ENCODE measurements at regions not wholly inside any gene's neighbourhood (a gene's known extent, or its start where the extent isn't known, plus 50 kb on each side); places are given as distances from the start of the nearest gene placed in this dataset.

GRCh38 chr2:74735009-74735408 is 81.0 kb downstream of the SEMA4F start:
- in situ Hi-C loops (cut with HindIII; ENCODE audit: low pct_ligation_motif_present, low pct_unique_long_range_greater_than_20kb, low sequenced_read_pairs), result no loop called here
- DNase-seq, result no peak

GRCh38 chr2:74735564-74735963 is 81.5 kb downstream of the SEMA4F start:
- in situ Hi-C loops (cut with HindIII; ENCODE audit: low pct_ligation_motif_present, low pct_unique_long_range_greater_than_20kb, low sequenced_read_pairs), result no loop called here
- no peak for DNase-seq

- in situ Hi-C loops (cut with HindIII; ENCODE audit: low pct_ligation_motif_present, low pct_unique_long_range_greater_than_20kb, low sequenced_read_pairs), result no loop called here
Observed at GRCh38 chr2:74736589-74736988, 82.5 kb downstream of the SEMA4F start.

GRCh38 chr2:74738586-74738985 is 84.5 kb downstream of the SEMA4F start:
- in situ Hi-C loops (cut with HindIII; ENCODE audit: low pct_ligation_motif_present, low pct_unique_long_range_greater_than_20kb, low sequenced_read_pairs), result no loop called here

More at GRCh38 chr2:74736589-74736988, 82.5 kb downstream of the SEMA4F start:
- no peak for DNase-seq

GRCh38 chr2:74739129-74739528 is 85.1 kb downstream of the SEMA4F start:
- DNase-seq, result no peak
- in situ Hi-C loops (cut with HindIII; ENCODE audit: low pct_ligation_motif_present, low pct_unique_long_range_greater_than_20kb, low sequenced_read_pairs), result no loop called here

More at GRCh38 chr2:74738586-74738985, 84.5 kb downstream of the SEMA4F start:
- DNase-seq, result no peak

- in situ Hi-C loops (cut with HindIII; ENCODE audit: low pct_ligation_motif_present, low pct_unique_long_range_greater_than_20kb, low sequenced_read_pairs), result no loop called here
- no peak for DNase-seq
Observed at GRCh38 chr2:74739733-74740241, 85.7 kb downstream of the SEMA4F start.

GRCh38 chr2:74740395-74740740 is 86.3 kb downstream of the SEMA4F start:
- in situ Hi-C loops (cut with HindIII; ENCODE audit: low pct_ligation_motif_present, low pct_unique_long_range_greater_than_20kb, low sequenced_read_pairs), result no loop called here
- DNase-seq, result no peak

GRCh38 chr2:74740741-74741431 is 86.8 kb downstream of the SEMA4F start:
- in situ Hi-C loops (cut with HindIII; ENCODE audit: low pct_ligation_motif_present, low pct_unique_long_range_greater_than_20kb, low sequenced_read_pairs), result no loop called here
- peak; percentile 93 for DNase-seq

- in situ Hi-C loops (cut with HindIII; ENCODE audit: low pct_ligation_motif_present, low pct_unique_long_range_greater_than_20kb, low sequenced_read_pairs), result no loop called here
- DNase-seq, result no peak
Observed at GRCh38 chr2:74741629-74742028, 87.6 kb downstream of the SEMA4F start.

- DNase-seq, result no peak
- in situ Hi-C loops (cut with HindIII; ENCODE audit: low pct_ligation_motif_present, low pct_unique_long_range_greater_than_20kb, low sequenced_read_pairs), result no loop called here
Observed at GRCh38 chr2:74742471-74742870, 88.4 kb downstream of the SEMA4F start.

- no peak for DNase-seq
- in situ Hi-C loops (cut with HindIII; ENCODE audit: low pct_ligation_motif_present, low pct_unique_long_range_greater_than_20kb, low sequenced_read_pairs), result no loop called here
Observed at GRCh38 chr2:74743039-74743438, 89.0 kb downstream of the SEMA4F start.

GRCh38 chr2:74743778-74744177 is 89.7 kb downstream of the SEMA4F start:
- in situ Hi-C loops (cut with HindIII; ENCODE audit: low pct_ligation_motif_present, low pct_unique_long_range_greater_than_20kb, low sequenced_read_pairs), result no loop called here
- no peak for DNase-seq

GRCh38 chr2:74744731-74745515 is 89.0 kb upstream of the HK2 start:
- in situ Hi-C loops (cut with HindIII; ENCODE audit: low pct_ligation_motif_present, low pct_unique_long_range_greater_than_20kb, low sequenced_read_pairs), result no loop called here
- no peak for DNase-seq

GRCh38 chr2:74745766-74746165 is 88.2 kb upstream of the HK2 start:
- DNase-seq, result no peak
- in situ Hi-C loops (cut with HindIII; ENCODE audit: low pct_ligation_motif_present, low pct_unique_long_range_greater_than_20kb, low sequenced_read_pairs), result no loop called here

GRCh38 chr2:74746480-74746879 is 87.4 kb upstream of the HK2 start:
- no peak for DNase-seq
- in situ Hi-C loops (cut with HindIII; ENCODE audit: low pct_ligation_motif_present, low pct_unique_long_range_greater_than_20kb, low sequenced_read_pairs), result no loop called here

- no peak for DNase-seq
- in situ Hi-C loops (cut with HindIII; ENCODE audit: low pct_ligation_motif_present, low pct_unique_long_range_greater_than_20kb, low sequenced_read_pairs), result no loop called here
Observed at GRCh38 chr2:74747411-74748080, 86.4 kb upstream of the HK2 start.

- DNase-seq, result no peak
- in situ Hi-C loops (cut with HindIII; ENCODE audit: low pct_ligation_motif_present, low pct_unique_long_range_greater_than_20kb, low sequenced_read_pairs), result no loop called here
Observed at GRCh38 chr2:74748665-74749064, 85.3 kb upstream of the HK2 start.

GRCh38 chr2:74749432-74749831 is 84.5 kb upstream of the HK2 start:
- in situ Hi-C loops (cut with HindIII; ENCODE audit: low pct_ligation_motif_present, low pct_unique_long_range_greater_than_20kb, low sequenced_read_pairs), result no loop called here
- no peak for DNase-seq

Data from ACHN (cell line).